SK-N-SH treated with all-trans-retinoic acid at 6 μM for 48 hours (cell line): ENCODE measurements at regions not wholly inside any gene's neighbourhood (a gene's known extent, or its start where the extent isn't known, plus 50 kb on each side); places are given as distances from the start of the nearest gene placed in this dataset.

Experiments
- BACH2 ChIP-seq: fragments of 250-450 bp; sonication (Bioruptor Pico); IDR thresholded peaks from 2 replicates; pipeline ENCODE4 v1.9.0; 2021; ENCODE audit warnings: mild to moderate bottlenecking, borderline replicate concordance
- CSDC2 ChIP-seq: fragments of 250-450 bp; sonication (Bioruptor Pico); IDR thresholded peaks from 2 replicates; pipeline ENCODE4 v1.5.0; 2020; ENCODE audit warnings: mild to moderate bottlenecking, moderate library complexity
- OSR1 ChIP-seq: fragments of 250-450 bp; sonication (Bioruptor Pico); IDR thresholded peaks from 2 replicates; pipeline ENCODE4 v1.8.0; 2022; ENCODE audit warnings: moderate library complexity, mild to moderate bottlenecking, inconsistent platforms
- SNAI2 ChIP-seq: fragments of 250-450 bp; sonication (Bioruptor Pico); IDR thresholded peaks from 2 replicates; pipeline ENCODE4 v1.5.0; 2020; ENCODE audit warnings: mild to moderate bottlenecking, moderate library complexity
- TCF4 ChIP-seq: fragments of 250-450 bp; sonication (Bioruptor Pico); IDR thresholded peaks from 2 replicates; pipeline ENCODE4 v1.8.0; 2021; ENCODE audit warnings: mild to moderate bottlenecking, moderate library complexity, borderline replicate concordance
- TOX ChIP-seq: fragments of 250-450 bp; sonication (Bioruptor Pico); IDR thresholded peaks from 2 replicates; pipeline ENCODE4 v1.8.0; 2021; ENCODE audit warnings: mild to moderate bottlenecking, moderate library complexity, borderline replicate concordance
- ZC3H10 ChIP-seq: fragments of 250-450 bp; sonication (Bioruptor Pico); IDR thresholded peaks from 2 replicates; pipeline ENCODE4 v1.5.1; 2021; ENCODE audit warnings: mild to moderate bottlenecking, moderate library complexity
- ZFP3 ChIP-seq: fragments of 250-450 bp; sonication (Bioruptor Pico); IDR thresholded peaks from 2 replicates; pipeline ENCODE4 v1.5.0; 2020; ENCODE audit warnings: mild to moderate bottlenecking, moderate library complexity
- ZFP30 ChIP-seq: fragments of 450-650 bp; formaldehyde crosslinking; IDR thresholded peaks from 2 replicates; pipeline ENCODE4 v1.5.0; 2022; ENCODE audit warnings: mild to moderate bottlenecking, moderate library complexity
- ZNF565 ChIP-seq: fragments of 450-650 bp; formaldehyde crosslinking; conservative IDR thresholded peaks from 2 replicates; pipeline ENCODE4 v1.5.0; 2020; ENCODE audit warnings: low read depth, mild to moderate bottlenecking, moderate library complexity
- ZNF70 ChIP-seq: fragments of 450-650 bp; formaldehyde crosslinking; IDR thresholded peaks from 2 replicates; pipeline ENCODE4 v1.5.0; 2020; ENCODE audit warnings: mild to moderate bottlenecking, moderate library complexity
- TF ChIP-seq, protein P1 (sequence below): fragments of 250-450 bp; sonication (Bioruptor Pico); IDR thresholded peaks from 2 replicates; pipeline ENCODE4 v1.8.0; 2020; ENCODE audit warnings: mild to moderate bottlenecking, moderate library complexity, borderline replicate concordance
- TF ChIP-seq, protein P2 (sequence below): fragments of 250-450 bp; sonication (Bioruptor Pico); IDR thresholded peaks from 2 replicates; pipeline ENCODE4 v1.5.1; 2021; ENCODE audit warnings: mild to moderate bottlenecking, moderate library complexity

DNA sequence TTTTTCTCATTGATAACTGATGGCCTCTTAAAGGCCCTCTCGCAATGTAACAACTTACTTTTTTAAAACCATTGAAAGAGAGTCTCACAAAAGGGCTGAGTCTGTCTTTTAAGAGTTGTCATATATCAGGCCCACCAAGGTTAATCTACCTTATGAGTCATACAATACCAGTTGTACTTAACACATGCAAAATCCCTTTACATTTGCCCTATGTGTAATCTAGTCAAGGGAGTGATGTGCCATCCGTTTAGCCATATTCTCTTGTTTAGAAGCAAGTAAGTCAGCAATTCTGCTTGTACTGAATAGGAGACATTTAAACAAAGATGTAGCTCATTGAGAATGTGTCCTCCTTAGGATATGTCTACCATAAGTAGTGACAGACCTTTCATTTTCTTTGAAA is 143.7 kb downstream of the TENT5A start:
- no peak for TF ChIP-seq SNAI2 (CRISPR knock-in tag)
- TF ChIP-seq OSR1 (CRISPR knock-in tag) = no peak
- no peak for TF ChIP-seq CSDC2 (CRISPR knock-in tag)
- TF ChIP-seq, protein P1, sequence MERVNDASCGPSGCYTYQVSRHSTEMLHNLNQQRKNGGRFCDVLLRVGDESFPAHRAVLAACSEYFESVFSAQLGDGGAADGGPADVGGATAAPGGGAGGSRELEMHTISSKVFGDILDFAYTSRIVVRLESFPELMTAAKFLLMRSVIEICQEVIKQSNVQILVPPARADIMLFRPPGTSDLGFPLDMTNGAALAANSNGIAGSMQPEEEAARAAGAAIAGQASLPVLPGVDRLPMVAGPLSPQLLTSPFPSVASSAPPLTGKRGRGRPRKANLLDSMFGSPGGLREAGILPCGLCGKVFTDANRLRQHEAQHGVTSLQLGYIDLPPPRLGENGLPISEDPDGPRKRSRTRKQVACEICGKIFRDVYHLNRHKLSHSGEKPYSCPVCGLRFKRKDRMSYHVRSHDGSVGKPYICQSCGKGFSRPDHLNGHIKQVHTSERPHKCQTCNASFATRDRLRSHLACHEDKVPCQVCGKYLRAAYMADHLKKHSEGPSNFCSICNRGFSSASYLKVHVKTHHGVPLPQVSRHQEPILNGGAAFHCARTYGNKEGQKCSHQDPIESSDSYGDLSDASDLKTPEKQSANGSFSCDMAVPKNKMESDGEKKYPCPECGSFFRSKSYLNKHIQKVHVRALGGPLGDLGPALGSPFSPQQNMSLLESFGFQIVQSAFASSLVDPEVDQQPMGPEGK (CRISPR knock-in tag) = no peak
- no peak for TF ChIP-seq ZFP3
- TF ChIP-seq ZFP30 (CRISPR knock-in tag) = no peak
- TF ChIP-seq, protein P2, sequence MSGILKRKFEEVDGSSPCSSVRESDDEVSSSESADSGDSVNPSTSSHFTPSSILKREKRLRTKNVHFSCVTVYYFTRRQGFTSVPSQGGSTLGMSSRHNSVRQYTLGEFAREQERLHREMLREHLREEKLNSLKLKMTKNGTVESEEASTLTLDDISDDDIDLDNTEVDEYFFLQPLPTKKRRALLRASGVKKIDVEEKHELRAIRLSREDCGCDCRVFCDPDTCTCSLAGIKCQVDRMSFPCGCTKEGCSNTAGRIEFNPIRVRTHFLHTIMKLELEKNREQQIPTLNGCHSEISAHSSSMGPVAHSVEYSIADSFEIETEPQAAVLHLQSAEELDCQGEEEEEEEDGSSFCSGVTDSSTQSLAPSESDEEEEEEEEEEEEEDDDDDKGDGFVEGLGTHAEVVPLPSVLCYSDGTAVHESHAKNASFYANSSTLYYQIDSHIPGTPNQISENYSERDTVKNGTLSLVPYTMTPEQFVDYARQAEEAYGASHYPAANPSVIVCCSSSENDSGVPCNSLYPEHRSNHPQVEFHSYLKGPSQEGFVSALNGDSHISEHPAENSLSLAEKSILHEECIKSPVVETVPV (CRISPR knock-in tag) = no peak
- TF ChIP-seq ZNF565 = no peak
- TF ChIP-seq TCF4 (CRISPR knock-in tag) = no peak
- no peak for TF ChIP-seq ZC3H10 (CRISPR knock-in tag)
- no peak for TF ChIP-seq TOX
- no peak for TF ChIP-seq ZNF70 (CRISPR knock-in tag)
- no peak for TF ChIP-seq BACH2 (CRISPR knock-in tag)
